GM12872 (cell line): ENCODE measurements at regions not wholly inside any gene's neighbourhood (a gene's known extent, or its start where the extent isn't known, plus 50 kb on each side); places are given as distances from the start of the nearest gene placed in this dataset.

Experiments
- TF ChIP-seq, protein P1 (sequence below): IDR thresholded peaks from 3 replicates; pipeline ENCODE4 v1.5.1; 2011; ENCODE audit warnings: low read depth, mild to moderate bottlenecking, low read length, moderate library complexity; ENCODE audit not compliant: insufficient read depth

DNA sequence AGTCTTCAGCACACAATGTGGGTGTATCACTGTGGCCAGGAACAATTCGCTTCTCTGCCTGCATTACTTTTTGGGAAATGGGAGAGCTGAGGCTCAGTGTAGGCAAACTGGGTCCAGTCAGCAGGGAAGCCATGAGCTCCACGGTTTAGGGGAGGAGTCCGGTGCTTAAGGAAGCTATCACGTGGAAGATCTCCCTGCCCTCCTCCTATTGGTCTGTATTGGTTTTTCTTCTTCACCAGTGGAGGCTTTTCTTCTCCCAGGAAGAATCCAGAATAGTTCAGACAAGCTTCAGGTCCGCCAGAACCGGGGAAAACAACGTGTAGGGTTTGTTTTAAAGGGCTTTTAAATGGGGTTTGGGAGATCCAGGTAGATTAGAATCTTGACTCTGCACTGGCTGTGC, 156.2 kb upstream of the CAMK1G start:
- TF ChIP-seq, protein P1, sequence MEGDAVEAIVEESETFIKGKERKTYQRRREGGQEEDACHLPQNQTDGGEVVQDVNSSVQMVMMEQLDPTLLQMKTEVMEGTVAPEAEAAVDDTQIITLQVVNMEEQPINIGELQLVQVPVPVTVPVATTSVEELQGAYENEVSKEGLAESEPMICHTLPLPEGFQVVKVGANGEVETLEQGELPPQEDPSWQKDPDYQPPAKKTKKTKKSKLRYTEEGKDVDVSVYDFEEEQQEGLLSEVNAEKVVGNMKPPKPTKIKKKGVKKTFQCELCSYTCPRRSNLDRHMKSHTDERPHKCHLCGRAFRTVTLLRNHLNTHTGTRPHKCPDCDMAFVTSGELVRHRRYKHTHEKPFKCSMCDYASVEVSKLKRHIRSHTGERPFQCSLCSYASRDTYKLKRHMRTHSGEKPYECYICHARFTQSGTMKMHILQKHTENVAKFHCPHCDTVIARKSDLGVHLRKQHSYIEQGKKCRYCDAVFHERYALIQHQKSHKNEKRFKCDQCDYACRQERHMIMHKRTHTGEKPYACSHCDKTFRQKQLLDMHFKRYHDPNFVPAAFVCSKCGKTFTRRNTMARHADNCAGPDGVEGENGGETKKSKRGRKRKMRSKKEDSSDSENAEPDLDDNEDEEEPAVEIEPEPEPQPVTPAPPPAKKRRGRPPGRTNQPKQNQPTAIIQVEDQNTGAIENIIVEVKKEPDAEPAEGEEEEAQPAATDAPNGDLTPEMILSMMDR, result no peak

DNA sequence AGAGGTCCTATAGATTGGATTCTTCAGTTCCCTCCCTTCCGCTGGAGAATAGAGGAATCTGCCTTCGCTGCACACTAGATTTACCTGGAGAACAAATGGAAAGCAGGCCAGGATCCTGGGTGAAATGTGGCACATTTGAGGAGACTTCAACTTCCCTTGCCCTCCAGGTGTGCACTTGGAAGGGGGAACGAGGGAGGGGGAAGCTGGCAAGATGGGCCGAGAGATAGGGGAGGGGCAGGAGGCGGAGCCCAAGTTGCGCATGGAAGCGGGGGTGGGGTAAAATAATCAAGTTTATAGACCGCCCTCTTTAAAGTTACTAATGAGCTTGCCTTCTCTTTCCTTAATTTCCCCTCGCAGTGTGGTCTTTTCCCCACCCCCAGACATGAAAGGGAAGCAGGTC, 155.7 kb upstream of the CAMK1G start:
- TF ChIP-seq, protein P1, result no peak

DNA sequence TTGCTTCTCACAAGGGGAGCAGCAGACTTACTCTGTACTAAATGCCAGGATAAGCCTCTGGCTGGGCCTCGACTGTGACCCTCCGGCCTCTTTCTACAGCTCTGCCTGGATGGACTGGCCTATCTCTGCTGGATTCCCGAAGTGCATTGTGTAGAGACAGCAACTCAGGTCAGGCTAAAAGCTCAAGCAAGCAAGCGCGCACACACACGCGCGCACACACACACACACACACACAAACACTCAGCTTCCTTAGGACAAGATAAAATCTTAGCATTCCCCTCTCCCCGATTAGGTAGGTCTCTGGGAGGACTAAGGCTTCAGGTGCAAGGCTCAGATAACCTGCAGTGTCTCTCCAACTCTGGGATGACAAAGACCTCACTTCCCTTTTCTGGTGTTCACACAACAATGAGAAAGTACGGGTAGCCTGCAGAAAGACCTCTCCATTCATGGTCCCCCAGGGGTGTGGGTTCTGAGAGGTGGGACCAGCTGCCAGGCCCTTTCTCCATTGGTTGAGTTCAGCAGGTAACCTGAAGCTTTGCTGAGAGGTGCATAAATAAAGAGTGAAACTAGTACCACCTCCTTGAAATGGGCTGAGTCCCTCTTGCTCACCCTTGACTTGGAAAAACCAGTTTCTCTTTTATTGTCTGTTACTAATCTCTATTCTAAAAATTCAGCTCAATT, 155.1 kb upstream of the CAMK1G start:
- TF ChIP-seq, protein P1, result no peak

DNA sequence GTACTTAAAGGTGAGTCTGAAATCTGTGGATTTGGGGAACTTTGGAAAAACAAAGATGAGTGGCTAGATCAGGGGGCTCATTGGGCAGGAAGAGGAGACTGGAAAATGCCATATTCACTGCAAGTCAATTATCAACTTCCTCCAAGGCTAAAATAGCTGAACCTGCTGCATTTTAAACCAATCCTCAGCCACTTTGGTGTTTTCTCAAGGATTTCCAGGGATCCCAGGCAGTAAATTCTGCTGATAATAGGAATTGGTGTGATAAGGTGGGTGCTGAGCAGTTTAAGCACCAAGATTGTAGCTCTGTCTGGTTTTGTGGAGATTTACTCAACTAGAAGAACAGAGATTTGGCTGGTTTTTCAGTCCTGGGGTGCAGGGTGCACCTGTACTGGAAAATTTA, 153.9 kb upstream of the CAMK1G start:
- TF ChIP-seq, protein P1, result no peak

DNA sequence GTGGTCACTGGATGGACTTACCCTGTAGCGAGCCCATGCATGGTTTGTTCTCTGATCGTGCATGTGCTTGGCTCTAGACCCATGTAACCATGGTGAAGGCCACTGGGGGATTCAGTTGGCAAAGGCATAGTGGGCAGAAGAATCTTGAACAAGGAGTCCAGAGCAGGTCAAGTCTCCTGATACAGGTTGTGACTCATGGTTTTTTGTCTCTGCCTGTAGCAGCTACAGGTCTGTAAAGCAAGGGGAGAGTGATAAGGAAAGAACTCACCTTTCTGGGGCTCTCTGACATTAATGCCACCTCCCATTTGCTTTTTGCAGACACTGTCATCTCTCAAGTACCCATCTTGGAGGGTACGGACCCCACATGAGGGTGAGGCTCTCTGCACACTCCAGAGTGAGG, 153.4 kb upstream of the CAMK1G start:
- TF ChIP-seq, protein P1, result no peak

DNA sequence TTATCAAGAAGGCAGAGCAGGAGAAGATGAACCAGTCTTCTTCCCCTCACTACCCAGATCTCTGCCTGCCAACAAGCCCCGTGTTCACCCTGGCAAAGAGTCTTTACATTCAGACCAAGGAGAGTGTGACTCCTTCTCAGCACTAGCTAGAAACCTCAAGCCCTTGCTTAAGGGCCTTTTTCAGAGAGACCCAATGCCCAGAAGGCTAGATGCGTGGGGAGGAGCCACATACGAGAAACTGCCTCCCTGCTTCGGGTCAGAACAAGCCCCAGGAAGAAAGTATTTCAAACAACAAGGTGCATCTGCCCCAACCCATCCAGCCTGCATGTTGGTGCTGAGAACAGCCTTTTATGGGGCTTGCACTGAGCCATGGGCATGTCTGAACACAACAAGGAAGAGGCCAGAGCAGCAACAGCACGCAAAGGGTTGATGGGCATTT, 152.7 kb upstream of the CAMK1G start:
- TF ChIP-seq, protein P1, result no peak

DNA sequence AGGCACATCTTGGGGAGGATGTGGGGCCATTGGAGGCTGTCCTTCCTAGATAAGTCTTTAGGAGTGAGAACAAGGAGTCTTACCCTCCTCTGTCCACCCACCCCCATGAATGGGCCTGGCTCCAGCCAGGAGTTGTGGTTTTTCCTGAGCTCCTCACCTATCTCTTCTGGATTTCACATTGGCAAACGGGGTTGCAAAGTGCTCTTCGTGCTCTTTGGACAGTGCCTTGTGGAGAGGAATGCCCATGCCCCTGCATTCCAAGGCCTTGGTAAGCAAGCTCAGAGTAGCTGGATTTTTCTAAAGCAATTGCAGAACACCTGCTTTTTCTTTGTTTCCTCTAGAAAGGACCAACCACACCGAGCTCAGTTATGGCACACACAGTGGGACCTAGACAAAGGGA, 152.1 kb upstream of the CAMK1G start:
- TF ChIP-seq, protein P1, result no peak
